Peyer's patch (tissue), 4 donors: ENCODE measurements at regions not wholly inside any gene's neighbourhood (a gene's known extent, or its start where the extent isn't known, plus 50 kb on each side); places are given as distances from the start of the nearest gene placed in this dataset.

Source experiments
- CTCF ChIP-seq, 6 experiments: fragments of 450-650 bp in 4 of 6; fragments of 200-600 bp in 2 of 6; sonication (generic) in 1 of 6; IDR thresholded peaks; one replicate each; pipeline ENCODE4 v1.5.1; 2017 to 2019; ENCODE audit warnings: antibody characterized with exemption in 6 of 6, mild to moderate bottlenecking in 3 of 6, moderate library complexity in 1 of 6
- POLR2A ChIP-seq, 2 donors: fragments of 450-650 bp; IDR thresholded peaks; one replicate each; pipeline ENCODE4 v1.5.1; 2017; ENCODE audit warnings: antibody characterized with exemption in 2 of 2, mild to moderate bottlenecking in 2 of 2, moderate library complexity in 2 of 2

- TF ChIP-seq CTCF (IDR thresholded peaks at IDR 0.05) (no peak), POLR2A (IDR thresholded peaks at IDR 0.05) (no peak)
These were observed 1080.7 kb downstream of the GRIK2 start for GRCh38 chr6:102474041-102474807.
